ENCODE measurements at regions not wholly inside any gene's neighbourhood (a gene's known extent, or its start where the extent isn't known, plus 50 kb on each side); places are given as distances from the start of the nearest gene placed in this dataset.

- no peak for FAIRE-seq
Measured at GRCh38 chr17:33481652-33482051, 188.6 kb upstream of the ASIC2 start.

GRCh38 chr17:33482636-33483035 lies 189.5 kb upstream of the ASIC2 start:
- FAIRE-seq: no peak

GRCh38 chr17:33484559-33484958 lies 191.5 kb upstream of the ASIC2 start:
- no peak for FAIRE-seq

- FAIRE-seq: no peak
Measured at GRCh38 chr17:33486135-33486885, 193.2 kb upstream of the ASIC2 start.

GRCh38 chr17:33487187-33487879 lies 194.2 kb upstream of the ASIC2 start:
- no peak for FAIRE-seq

- FAIRE-seq: no peak
Measured at GRCh38 chr17:33491871-33492481, 198.9 kb upstream of the ASIC2 start.

- no peak for FAIRE-seq
Measured at GRCh38 chr17:33492731-33493265, 199.7 kb upstream of the ASIC2 start.

GRCh38 chr17:33493566-33493965 lies 200.5 kb upstream of the ASIC2 start:
- no peak for FAIRE-seq

- no peak for FAIRE-seq
Measured at GRCh38 chr17:33494151-33494550, 201.1 kb upstream of the ASIC2 start.

- no peak for FAIRE-seq
Measured at GRCh38 chr17:33497623-33498022, 204.5 kb upstream of the ASIC2 start.

GRCh38 chr17:33498069-33498468 lies 205.0 kb upstream of the ASIC2 start:
- FAIRE-seq: no peak

- no peak for FAIRE-seq
Measured at GRCh38 chr17:33499040-33499439, 205.9 kb upstream of the ASIC2 start.

- FAIRE-seq: no peak
Measured at GRCh38 chr17:33500151-33500550, 207.1 kb upstream of the ASIC2 start.

- FAIRE-seq: no peak
Measured at GRCh38 chr17:33501185-33501584, 208.1 kb upstream of the ASIC2 start.

GRCh38 chr17:33504571-33504970 lies 211.5 kb upstream of the ASIC2 start:
- no peak for FAIRE-seq

- no peak for FAIRE-seq
Measured at GRCh38 chr17:33506889-33507650, 214.0 kb upstream of the ASIC2 start.

- no peak for FAIRE-seq
Measured at GRCh38 chr17:33508215-33508614, 215.1 kb upstream of the ASIC2 start.

- no peak for FAIRE-seq
Measured at GRCh38 chr17:33509331-33509730, 216.2 kb upstream of the ASIC2 start.

- no peak for FAIRE-seq
Measured at GRCh38 chr17:33511670-33512069, 218.6 kb upstream of the ASIC2 start.

- FAIRE-seq: no peak
Measured at GRCh38 chr17:33512113-33512512, 219.0 kb upstream of the ASIC2 start.

GRCh38 chr17:33513769-33514168 lies 220.7 kb upstream of the ASIC2 start:
- no peak for FAIRE-seq

GRCh38 chr17:33514369-33514768 lies 221.3 kb upstream of the ASIC2 start:
- FAIRE-seq: no peak

- no peak for FAIRE-seq
Measured at GRCh38 chr17:33515974-33516373, 222.9 kb upstream of the ASIC2 start.
